ENCODE measurements at regions not wholly inside any gene's neighbourhood (a gene's known extent, or its start where the extent isn't known, plus 50 kb on each side); places are given as distances from the start of the nearest gene placed in this dataset.
"Not testable (repeated sequence)": the region's sequence is repeated elsewhere in the genome, so short reads cannot be mapped to it uniquely, and the experiment has no call there.

DNA sequence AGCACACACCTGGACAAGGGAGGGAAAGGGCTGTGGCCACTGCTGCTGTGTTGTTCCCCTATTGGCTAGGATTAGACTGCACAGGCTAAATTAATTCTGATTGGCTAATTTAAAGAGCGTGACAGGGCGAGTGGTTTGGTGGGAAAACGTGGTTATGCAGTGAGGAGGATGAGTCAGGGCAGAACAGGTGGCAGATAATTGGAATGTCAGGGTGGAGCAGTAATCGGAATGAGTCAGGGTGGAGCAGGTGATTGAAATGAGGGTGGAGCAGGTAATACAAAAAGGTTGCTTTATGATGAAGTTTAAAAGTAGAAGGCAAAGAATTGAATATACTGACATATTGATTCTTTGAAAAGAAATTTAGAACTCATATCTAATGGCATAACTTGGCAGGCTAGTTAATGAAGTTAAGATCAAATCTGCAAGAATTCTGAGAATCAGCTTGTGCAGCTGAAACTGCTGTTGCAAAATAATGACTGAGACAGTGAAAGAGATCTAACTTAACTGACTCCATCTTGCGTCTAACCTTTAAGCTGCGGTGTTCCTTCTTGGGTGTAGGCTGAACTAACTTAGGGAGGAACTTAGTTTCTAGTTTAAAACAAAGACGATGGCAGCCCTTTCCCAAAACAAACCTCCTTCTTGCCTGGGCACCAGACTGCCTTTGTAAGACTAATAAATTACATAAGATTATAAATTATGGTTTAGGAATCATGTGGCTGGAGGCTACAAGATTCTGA, 174.3 kb downstream of the UTP18 start:
- DNase-seq (ENCODE audit: low read depth in 2 of 3, low spot score in 1 of 3), result no peak

DNA sequence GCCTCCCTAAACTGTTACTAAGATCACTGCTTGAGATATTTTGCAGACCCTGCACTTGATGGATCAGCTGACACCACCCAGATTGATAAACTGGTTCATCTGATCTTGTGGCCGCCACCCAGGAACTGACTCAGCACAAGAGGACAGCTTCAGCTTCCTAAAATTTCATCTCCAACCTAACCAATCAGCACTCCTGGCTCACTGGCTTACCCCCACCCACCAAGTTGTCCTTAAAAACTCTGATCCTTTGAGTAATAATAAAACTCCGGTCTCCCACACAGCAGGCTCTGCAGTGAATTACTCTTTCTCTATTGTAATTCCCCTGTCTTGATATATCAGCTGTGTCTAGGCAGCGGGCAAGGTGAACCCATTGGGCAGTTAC, 174.8 kb downstream of the UTP18 start:
- DNase-seq (ENCODE audit: low read depth in 2 of 3, low spot score in 1 of 3), result no peak

DNA sequence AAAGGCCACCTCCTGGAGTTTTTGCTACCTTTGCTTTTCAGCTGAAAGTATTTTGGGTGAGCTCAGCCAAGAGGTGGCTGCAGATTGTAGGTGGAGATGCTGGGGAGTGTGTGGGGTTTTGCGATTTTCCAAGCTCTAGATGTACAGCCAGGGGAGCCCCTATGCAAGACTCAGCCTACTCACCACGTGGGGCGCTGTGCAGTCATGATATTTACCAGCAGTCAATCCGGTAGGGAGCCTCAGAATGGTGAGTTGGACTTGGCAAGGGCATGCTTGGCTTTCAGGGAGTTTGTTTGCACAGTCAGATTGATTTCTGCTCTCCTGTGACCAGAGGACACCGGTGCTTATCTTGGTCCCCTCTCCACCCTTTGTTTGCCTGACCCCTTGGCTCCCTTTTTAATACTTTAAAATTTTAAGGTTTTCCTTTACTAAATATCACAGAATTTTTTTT, 175.3 kb downstream of the UTP18 start:
- DNase-seq (ENCODE audit: low read depth in 2 of 3, low spot score in 1 of 3), result peak in 2 of 3 donors; percentile 30 to 35

DNA sequence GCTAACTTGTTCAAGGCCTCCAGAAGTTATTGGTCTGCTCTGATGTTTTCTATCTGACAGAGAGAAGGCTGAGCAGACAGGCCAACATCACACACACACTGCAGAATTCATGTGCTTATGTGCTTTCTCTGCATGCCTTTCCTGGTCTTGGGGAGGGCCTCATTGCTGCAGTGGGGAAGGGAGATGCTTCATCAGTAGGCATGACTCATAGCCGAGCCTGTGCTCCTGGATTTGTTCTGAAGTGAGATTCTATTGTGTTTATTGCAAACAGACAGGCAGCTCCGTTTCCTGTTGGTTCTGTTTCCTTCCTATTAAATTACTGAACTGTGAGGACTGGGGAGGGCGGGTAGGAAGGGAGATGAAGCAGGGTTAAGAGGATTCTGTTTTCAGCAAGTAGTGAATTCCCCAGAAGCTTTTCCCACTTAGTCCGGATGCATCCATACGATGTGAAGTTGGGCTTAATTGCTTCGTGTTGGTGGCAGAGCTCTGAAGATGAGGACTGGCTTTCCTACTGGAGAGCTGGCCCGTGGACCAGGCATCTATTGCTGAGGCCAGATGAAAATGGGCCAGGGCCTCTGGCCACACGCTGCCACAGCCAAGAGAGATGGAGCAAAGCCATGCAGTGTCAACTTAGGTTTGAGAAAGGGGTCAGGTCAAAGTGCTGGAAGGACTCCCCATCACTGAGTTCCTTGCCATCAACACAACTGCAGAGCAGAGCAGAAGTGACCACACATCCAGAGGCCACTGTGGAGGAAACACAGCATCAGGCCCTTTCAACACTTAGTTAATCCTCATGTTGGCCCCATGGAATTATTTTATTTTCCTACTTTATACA, 179.3 kb downstream of the UTP18 start:
- no peak for DNase-seq (ENCODE audit: low read depth in 2 of 3, low spot score in 1 of 3)

DNA sequence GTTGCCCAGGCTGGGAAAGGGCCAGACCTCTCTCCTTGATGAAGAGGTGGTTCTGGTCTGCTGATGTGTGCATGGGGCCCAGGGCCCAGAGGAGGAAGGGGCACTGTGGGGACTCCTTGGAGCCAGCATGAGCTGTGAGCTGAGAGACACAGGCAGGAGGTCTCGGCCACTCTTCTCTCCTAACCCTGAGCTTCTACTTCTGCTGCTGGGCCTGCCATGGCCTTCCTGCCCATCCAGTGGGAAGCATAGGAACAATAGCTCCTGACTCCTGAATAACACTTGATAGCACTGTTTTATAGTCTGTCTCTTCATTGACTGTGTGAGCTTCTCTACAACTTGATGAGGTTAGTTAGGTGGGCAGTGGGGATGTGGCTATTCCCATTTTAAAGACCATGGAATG, 181.1 kb downstream of the UTP18 start:
- DNase-seq (ENCODE audit: low read depth in 2 of 3, low spot score in 1 of 3), result no peak

DNA sequence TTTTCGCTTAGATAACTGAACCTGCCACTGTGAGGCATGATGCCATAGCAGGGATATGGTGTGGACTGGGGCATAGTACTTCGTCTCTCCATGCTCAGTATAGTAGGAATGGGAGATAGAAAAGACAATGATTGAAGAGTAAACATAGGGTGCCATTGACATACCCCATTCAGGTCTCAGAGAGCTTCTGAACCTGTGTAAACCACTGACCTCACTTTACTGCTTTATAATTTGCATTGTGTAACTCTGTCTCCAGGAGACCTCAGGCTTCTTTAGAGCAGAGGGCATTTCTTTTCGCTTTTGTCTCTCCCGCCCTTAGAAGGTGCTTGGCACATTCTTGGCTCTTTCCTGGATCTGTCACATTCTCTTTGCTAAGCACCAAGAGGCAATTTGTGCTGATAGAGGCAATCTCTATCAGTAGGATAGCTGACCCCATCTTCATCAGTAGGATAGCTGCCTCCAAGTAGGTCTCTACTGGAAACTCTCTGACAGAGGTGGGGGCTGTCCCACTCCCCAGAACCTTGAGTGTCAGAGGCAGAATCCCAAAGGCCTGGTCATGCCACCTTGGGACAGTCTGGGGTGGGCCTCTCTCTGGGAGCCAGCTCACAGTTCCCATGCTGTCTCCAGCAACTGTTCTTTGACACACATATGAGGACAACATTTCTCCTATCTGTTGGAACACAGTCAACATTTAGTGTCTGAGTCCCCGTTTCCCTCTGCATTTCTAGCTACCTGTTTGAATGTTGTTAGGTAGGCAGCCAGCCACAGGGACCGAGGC, 181.9 kb downstream of the UTP18 start:
- DNase-seq (ENCODE audit: low read depth in 2 of 3, low spot score in 1 of 3), result no peak

DNA sequence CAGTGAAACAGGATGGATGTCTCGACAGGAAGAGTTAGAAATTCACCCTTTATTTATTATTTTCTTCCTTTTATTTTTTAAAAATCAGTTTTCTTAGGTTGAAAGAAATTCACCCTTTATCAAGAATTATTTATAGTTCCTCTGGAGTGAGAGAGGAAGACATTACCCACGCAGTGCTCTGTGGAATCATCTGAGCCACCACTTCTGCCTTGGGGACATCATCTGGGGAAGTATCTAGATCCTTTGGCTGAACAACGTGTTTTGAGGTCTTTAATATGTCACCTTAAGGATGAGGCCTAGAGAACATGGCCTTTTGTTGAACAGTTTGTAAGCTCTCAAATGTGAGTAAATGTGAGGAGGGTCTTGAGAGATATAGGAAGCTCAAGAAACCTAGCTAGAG, 183.3 kb downstream of the UTP18 start:
- no peak for DNase-seq (ENCODE audit: low read depth in 2 of 3, low spot score in 1 of 3)

DNA sequence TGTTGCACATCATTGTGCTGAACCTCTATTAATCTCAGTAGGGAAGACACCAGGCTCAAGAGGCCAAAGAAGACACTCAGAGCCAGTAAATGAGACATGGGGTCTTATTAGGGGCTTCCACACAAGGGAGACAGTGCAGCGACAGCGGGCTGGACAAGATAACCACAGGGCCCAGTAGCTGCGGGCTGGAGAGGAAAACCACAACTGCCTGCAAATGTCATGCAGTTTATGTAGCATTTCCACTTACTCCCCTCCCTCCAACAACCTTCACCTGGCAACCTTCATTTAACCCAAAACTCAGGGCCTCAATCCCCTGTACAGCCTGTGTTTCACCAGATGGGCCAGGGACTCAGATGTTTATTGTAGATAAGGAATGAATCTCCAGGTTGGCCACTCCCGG, 185.6 kb downstream of the UTP18 start:
- no peak for DNase-seq (ENCODE audit: low read depth in 2 of 3, low spot score in 1 of 3)

DNA sequence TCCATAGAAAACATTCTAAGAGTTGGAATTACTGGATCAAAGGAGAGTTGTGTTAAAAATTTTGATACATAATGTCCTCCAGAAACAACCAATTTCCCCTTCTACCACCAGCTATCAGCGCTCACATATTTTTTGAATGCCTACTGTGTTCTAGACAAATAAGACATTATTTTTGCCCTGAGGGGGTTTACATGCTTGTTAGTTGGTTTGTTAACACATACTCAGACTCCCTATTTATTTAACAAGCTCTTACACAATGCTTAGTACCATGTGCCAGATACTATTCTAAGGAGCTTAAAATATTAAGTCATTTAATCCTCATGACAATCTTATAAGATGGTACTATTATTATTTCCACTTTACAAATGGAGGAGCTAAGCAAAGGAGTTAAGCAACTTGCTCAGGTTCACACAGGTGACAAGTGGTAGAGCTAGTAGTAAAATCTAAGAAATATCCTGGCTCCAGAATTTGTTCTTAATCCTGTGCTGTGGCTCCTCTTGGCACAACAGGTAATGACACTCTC, 194.2 kb downstream of the UTP18 start:
- no peak for DNase-seq (ENCODE audit: low read depth in 2 of 3, low spot score in 1 of 3)

DNA sequence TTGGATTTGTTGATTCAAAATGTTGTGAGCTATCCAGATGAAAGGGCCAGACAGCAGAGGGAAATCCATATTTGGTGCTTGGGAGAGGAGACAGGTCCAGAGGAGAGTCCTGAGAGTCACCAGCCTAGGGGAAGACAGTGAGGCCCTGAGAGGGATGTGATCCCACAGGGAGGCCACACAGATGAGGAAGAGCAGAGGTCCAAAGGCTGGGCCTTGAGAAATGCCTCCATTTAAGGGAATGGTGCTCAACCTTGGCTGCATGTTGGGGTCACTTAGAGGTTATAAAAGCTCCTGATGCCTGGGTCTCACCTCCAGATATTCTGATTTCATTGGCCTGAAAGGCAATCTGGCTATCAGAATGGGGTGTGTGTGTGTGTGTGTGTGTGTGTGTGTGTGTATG, 194.9 kb downstream of the UTP18 start:
- DNase-seq (ENCODE audit: low read depth in 2 of 3, low spot score in 1 of 3), result no peak

DNA sequence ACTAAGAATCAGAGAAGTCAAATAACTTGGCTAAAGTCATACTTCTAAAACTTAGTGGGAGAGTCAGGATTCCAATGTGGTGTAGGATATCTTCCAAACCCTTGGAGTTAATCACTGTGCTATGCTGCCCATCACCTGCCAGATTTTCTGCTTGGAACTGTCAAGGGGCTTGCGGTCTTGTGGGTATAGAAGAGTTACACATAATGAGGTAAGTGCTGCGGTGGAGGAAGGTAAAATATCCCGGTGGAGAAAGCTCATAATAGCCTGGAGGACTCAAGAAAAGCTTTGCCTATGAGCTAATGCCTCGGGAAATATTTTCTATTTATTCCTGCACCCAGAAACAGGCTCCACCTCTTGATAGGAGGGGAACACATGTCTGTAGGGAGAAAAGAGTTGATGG, 195.6 kb downstream of the UTP18 start:
- no peak for DNase-seq (ENCODE audit: low read depth in 2 of 3, low spot score in 1 of 3)

DNA sequence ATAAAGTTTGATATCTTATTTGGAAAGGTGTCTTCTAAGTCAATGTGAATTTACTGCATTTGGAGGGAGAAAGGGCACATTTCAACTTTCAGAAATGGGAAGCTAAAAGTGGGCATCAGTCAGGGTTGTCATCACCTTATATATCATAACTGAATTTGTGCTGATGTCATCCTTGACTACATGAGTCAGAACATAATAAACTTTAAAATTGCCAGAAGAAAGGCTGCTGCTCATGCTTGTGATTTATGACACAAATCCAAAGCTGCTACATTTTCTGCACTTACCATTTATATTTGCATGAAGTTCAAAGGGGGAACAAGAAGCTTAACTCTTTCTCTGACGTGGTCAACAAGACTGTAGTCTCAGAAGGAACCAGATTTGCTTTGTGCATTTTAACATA, 196.6 kb downstream of the UTP18 start:
- no peak for DNase-seq (ENCODE audit: low read depth in 2 of 3, low spot score in 1 of 3)

DNA sequence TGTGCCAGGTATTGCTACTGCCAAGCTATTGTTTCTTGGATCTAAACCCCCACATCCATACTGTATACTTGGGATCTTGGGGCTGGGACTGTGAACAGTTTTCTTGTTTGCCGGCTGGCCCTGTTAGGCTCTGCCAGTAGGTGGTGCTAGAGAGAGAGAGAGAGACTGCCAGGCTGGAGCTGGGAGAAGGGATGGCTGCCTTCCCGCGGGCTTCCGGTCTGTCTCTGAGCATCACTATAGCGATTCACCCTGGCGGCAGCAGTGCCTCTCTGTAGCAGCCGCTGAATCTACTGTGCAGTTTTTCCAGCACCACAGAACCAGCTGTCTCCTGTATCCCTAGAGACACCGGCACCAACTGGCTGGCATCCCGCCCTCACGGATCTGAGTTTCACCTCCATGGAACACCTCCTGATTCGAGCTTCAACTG, 201.2 kb downstream of the UTP18 start:
- peak; percentile 23 to 70 (median 47) for DNase-seq (ENCODE audit: low read depth in 2 of 3, low spot score in 1 of 3)

DNA sequence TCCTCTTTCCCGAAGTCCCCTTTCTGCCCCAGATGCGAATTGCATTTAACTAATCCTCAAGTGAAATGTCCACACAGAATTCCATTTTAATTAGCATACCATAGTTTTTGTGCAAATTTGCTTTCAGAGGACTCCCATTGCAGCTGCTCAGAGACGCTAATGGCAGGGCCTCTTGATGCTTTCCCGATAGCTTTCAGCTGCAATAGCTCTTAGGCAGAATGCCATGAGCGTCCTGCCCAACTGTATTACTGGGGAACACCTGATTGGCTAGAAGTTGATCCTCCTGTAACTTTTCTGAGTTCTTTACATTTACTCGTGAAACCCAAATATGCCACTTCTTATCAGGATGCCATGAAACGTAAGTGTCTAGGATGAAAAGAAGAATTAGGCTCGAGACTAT, 203.0 kb downstream of the UTP18 start:
- no peak for DNase-seq (ENCODE audit: low read depth in 2 of 3, low spot score in 1 of 3)

DNA sequence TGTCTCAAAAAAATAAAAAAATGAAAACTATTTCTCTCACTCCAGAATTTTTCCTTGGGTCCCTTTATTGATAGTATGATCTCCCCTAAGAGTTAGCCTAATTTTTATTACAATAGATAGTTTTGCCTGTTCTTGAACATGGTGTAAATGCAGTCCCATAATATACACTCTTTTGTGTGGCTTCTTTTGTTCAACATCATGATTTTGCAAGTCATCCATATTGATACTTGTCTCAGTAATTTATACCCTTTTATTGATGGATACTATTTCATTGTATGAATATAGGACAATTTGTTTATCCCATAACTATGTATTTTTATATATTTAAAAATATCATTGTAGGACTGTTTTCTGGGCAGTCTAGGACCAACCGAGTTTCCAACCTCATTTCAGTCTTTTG, 207.0 kb downstream of the UTP18 start:
- DNase-seq (ENCODE audit: low read depth in 2 of 3, low spot score in 1 of 3), result no peak

DNA sequence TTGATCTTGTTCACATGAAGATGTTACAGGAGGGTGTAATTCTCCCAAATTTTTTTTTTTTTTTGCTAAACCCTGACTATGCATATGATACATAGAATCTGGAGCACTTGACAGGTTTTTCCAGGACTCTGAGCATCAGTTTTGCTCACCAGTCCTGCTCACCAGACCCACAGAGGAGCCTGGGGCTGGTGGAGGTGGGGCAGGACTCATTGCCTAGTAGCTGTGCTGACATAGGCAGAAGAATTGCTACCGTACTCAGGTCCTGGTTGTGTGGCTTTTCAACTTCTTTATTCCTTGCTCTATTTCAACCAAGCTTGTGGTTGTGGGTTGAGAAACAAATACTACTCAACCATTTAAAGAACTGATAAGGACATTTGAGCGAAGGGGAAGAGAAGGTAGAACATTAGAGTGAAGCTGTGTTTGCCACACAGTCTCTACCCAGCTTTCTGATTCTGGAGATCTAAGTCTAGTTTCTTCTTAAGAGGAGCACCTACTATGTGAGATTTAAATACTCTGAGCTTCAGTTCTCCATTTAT, 212.4 kb downstream of the UTP18 start:
- no peak for DNase-seq (ENCODE audit: low read depth in 2 of 3, low spot score in 1 of 3)

DNA sequence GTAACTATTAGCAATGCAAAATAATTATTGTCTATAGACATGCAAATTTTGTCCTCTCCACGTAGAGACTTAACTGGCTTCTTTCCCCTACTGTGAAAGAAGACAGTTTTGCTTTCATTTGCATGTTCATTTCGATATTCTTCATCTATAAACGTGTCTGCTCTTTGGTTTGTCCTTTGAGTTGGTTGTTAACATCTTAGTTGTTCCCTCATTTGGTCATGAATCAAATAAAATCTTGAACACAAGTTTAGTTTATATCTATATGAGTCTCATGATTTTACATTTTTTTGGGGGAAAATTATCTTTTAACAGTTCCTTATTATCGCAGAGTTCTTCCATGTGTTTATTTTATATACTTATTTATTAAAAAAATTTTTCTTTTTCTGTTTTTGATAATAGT, 214.4 kb downstream of the UTP18 start:
- no peak for DNase-seq (ENCODE audit: low read depth in 2 of 3, low spot score in 1 of 3)

DNA sequence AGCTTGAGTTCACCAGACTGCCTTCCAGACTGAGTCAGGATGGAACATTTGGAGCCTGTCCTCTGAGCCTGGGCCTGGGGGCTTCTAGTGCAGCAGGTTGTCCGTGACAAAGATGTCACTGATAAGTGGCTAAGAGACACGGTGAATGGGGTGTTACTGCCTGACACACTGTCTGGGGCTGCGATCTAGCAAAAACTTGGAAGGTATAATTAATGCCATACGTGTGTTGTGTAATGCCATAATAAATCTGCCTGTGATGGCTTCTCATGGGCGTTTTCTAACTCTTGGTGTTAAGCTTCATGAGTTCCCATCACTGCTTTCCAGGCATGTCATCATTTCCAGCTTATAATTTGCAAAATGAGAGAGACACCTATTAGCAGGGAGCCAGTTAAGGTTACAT, 215.4 kb downstream of the UTP18 start:
- DNase-seq (ENCODE audit: low read depth in 2 of 3, low spot score in 1 of 3), result no peak

DNA sequence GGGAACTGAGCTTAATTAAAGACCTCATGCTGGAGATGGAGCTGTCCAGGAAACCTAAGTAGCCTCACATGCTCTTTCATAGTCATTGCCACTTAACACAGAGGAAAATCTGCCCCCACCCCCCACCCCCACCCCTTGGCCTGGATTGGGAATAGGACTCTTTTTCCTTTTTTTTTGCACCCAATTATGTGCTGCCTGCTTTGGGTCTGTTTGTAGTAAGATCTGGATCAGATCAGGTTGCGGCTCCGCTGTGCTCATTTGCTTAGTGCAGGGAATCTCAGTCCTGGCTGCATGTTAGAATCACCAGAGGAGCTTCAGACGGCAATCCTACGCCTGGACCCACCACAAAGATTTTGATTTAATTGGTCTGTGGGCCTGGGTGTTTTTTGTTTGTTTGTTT, 219.0 kb downstream of the UTP18 start:
- no peak for DNase-seq (ENCODE audit: low read depth in 2 of 3, low spot score in 1 of 3)

DNA sequence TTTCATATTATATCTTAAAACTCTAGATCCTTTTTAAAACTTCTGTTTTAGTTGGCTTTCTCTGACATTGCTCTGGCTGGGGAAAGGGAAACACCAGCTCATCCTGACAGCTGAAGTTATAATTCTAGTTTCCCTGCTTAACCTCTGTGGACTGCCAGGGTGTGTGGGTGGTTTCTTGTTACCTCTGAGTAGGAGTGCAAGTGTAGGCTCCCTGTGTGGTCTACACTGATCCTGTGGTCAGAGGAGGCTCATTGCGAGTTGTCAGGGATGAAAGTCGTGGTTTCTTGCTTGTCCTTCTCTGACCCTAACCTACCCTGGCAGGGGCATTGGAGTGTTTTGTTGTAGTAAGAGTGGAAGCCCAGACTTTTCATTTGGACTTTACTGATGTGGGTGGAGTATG, 221.0 kb downstream of the UTP18 start:
- no peak for DNase-seq (ENCODE audit: low read depth in 2 of 3, low spot score in 1 of 3)

DNA sequence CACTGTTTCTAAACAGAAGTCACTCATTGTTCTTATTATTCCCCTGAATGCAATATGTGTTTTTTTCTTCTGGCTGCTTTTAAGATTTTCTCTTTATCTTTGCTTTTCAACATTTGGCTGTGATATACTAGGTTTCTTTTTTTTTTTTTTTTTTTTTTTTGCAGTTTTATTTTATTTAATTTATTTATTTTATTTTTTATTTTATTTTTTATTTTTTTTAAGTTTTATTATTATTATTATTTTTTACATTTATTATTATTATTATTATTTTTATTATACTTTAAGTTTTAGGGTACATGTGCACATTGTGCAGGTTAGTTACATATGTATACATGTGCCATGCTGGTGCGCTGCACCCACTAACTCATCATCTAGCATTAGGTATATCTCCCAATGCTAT, 221.9 kb downstream of the UTP18 start:
- not testable (repeated sequence) for DNase-seq (ENCODE audit: low read depth in 2 of 3, low spot score in 1 of 3)
